ENCODE measurements at regions not wholly inside any gene's neighbourhood (a gene's known extent, or its start where the extent isn't known, plus 50 kb on each side); places are given as distances from the start of the nearest gene placed in this dataset.

DNA sequence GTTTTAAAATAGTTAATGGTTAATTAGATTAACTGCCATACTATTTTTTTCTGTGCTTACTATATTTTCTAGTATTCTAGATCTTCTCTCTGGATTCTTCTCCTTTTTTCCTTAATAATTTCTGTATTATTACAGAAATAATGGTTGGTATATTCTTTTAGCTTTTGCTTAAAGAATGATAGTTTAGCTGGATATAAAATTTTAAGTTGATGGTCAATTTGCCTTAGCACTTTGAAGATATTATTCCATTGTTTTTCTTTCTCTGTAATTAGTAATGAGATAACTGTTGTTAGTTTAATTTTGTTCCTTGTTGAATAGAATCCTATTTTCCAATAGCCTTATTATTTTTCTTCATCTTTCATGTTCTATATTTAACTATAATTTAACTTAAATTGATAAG, 99.9 kb upstream of the NCAM1 start:
- DNase-seq (ENCODE audit: low read depth, low spot score) (no peak), FAIRE-seq (no peak)
- no peak overlapping the region for H3K27ac ChIP-seq (ENCODE audit: insufficient read depth, low read depth, low read length)
- no peaks in the 10 kb centered on the region for H3K36me3 ChIP-seq (ENCODE audit: control insufficient read depth in 2 of 2, extremely low read depth in 1 of 2, insufficient read depth in 2 of 2, low read length in 2 of 2)
- H3K27me3 ChIP-seq (ENCODE audit: control insufficient read depth in 2 of 2, insufficient read depth in 2 of 2, low read length in 2 of 2) = no peaks in the 10 kb centered on the region
- H3K9me3 ChIP-seq (replicated peaks; ENCODE audit: control insufficient read depth, insufficient read depth, low read length) = peaks cover 4% of the 10 kb centered on the region
- H3K4me1 ChIP-seq (ENCODE audit: control insufficient read depth, extremely low read depth, insufficient read depth, low read length) = no peaks in the 10 kb centered on the region
- H3K4me3 ChIP-seq (replicated peaks in 1 of 3; ENCODE audit: insufficient read depth in 1 of 3, low read depth in 1 of 3, low read length in 3 of 3) = no peak overlapping the region
- intact Hi-C loops (cut with micrococcal nuclease) = no loop called here
- no peak overlapping the region for H3K9ac ChIP-seq (replicated peaks; ENCODE audit: extremely low read depth, insufficient read depth, low read length)
- H3K79me2 ChIP-seq (ENCODE audit: control insufficient read depth, insufficient read depth, low read length) = no peaks in the 10 kb centered on the region
- dilution Hi-C loops (cut with MboI; ENCODE audit: extremely low pct_ligation_motif_present, low sequenced_read_pairs) = no loop called here
- no peak overlapping the region for H2AFZ ChIP-seq (ENCODE audit: low read depth, low read length)
- POLR2A ChIA-PET = no interaction called here
- BruUV-seq (replicated peaks) = no TSS peak
- no peaks in the 10 kb centered on the region for H3K9me1 ChIP-seq (replicated peaks; ENCODE audit: control insufficient read depth, extremely low read depth, insufficient read depth, low read length)
- no peak overlapping the region for H3K4me2 ChIP-seq (ENCODE audit: insufficient read depth, low read length)
- no peaks in the 10 kb centered on the region for H4K20me1 ChIP-seq (replicated peaks; ENCODE audit: control insufficient read depth, extremely low read depth, insufficient read depth, low read length)
- no peak for TF ChIP-seq JUN (IDR thresholded peaks at IDR 0.05; ENCODE audit: borderline replicate concordance, insufficient read depth, insufficient read length, low read depth)
- no peak for TF ChIP-seq MYC (IDR thresholded peaks at IDR 0.05; ENCODE audit: low read depth, low read length)
- no peak for TF ChIP-seq MAX (IDR thresholded peaks at IDR 0.05; ENCODE audit: insufficient read depth, insufficient read length)
- no peak for TF ChIP-seq POLR2A (IDR thresholded peaks at IDR 0.05; ENCODE audit: low read depth, low read length)
- no peak for TF ChIP-seq FOS (IDR thresholded peaks at IDR 0.05; ENCODE audit: borderline replicate concordance, insufficient read depth, low read length)
- no peak for TF ChIP-seq CTCF (IDR thresholded peaks at IDR 0.05; ENCODE audit: extremely low read depth in 1 of 2, insufficient read depth in 1 of 2, low read depth in 1 of 2, low read length in 2 of 2)
- no peak for TF ChIP-seq POLR2AphosphoS5 (IDR thresholded peaks at IDR 0.05; ENCODE audit: insufficient read depth, low read depth, low read length)
- no peak for TF ChIP-seq GATA2 (IDR thresholded peaks at IDR 0.05; ENCODE audit: insufficient read depth, insufficient read length, low read depth, low read length)
- TF ChIP-seq EZH2 (IDR thresholded peaks at IDR 0.05; ENCODE audit: borderline replicate concordance, low read depth, low read length, severe bottlenecking) = no peak
- CTCF ChIA-PET = no interaction called here
